ENCODE measurements at regions not wholly inside any gene's neighbourhood (a gene's known extent, or its start where the extent isn't known, plus 50 kb on each side); places are given as distances from the start of the nearest gene placed in this dataset.
"Not testable (repeated sequence)": the region's sequence is repeated elsewhere in the genome, so short reads cannot be mapped to it uniquely, and the experiment has no call there.

DNA sequence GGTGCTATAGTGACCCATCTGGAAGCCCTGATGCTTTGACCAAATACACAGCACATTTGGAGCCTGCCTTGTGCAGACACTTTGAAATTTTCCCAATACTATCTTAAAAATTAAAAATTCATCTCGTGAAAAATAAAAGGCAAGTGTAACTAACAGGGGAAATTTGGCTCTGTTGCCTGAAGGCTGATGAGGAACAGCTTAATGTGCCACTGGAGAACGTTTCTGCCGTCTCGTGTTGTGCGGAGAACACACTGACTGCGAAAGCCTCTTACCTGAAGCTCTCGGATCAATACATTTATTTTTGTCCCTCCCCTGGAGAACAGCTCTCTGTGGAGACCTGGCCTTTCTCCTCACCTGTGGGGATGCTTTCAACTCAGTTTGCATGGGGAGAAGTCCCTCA, 77.2 kb upstream of the CHST15 start:
- Histone ChIP-seq H3K27ac (no peak overlapping the region), H3K4me3 (no peak overlapping the region), H3K27me3 (no peaks in the 10 kb centered on the region), H3K36me3 (no peaks in the 10 kb centered on the region), H3K4me1 (no peaks in the 10 kb centered on the region), H3K9me3 (no peaks in the 10 kb centered on the region), H3K9ac (ENCODE audit: low read depth in 2 of 2, low read length in 2 of 2) (no peak overlapping the region)
- TF ChIP-seq, protein P1, sequence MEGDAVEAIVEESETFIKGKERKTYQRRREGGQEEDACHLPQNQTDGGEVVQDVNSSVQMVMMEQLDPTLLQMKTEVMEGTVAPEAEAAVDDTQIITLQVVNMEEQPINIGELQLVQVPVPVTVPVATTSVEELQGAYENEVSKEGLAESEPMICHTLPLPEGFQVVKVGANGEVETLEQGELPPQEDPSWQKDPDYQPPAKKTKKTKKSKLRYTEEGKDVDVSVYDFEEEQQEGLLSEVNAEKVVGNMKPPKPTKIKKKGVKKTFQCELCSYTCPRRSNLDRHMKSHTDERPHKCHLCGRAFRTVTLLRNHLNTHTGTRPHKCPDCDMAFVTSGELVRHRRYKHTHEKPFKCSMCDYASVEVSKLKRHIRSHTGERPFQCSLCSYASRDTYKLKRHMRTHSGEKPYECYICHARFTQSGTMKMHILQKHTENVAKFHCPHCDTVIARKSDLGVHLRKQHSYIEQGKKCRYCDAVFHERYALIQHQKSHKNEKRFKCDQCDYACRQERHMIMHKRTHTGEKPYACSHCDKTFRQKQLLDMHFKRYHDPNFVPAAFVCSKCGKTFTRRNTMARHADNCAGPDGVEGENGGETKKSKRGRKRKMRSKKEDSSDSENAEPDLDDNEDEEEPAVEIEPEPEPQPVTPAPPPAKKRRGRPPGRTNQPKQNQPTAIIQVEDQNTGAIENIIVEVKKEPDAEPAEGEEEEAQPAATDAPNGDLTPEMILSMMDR (IDR thresholded peaks at IDR 0.05): no peak
- intact Hi-C loops (cut with DNase I): no loop called here
- DNase-seq: peak; percentile 10

DNA sequence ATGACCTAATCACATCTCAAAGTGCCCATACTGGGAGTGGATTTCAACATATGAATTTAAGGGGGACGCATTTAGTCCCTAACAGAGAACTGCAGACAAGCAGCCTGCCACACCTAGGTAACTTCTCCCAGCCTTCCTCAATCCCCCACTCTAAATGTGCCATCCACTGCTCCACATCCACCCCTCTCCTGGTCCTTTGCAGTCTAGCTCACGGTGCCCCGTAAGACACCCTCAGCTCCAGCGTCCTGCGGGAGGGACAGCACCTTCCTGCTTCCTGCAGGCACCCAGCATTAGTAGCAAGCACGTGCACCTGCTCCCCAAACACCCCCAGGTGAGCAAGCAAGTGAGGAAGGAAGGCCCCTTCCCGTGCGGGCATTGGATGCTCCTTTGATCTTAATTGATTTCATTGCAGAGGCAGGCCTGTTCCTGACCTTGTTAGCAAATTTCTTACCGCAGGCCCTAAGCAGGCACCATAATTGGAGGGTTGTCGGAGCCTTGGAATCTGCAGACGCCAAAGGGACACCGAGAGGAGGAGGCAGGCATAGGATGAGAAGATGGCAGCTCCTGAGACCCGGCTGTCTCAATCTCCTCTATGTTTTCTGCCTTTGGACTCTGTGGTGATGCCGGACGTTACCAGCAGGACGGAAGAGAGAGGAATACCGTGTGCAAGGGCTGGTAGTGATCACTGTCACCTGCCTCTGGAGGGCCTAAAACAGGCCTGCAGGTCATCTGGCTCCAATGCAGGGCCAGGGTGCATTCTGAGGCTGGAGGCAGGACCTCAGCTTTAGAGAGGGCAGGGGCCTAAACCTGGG, 75.8 kb upstream of the CHST15 start:
- Histone ChIP-seq H3K4me3 (no peak overlapping the region), H3K36me3 (no peaks in the 10 kb centered on the region), H3K9ac (ENCODE audit: low read depth in 2 of 2, low read length in 2 of 2) (no peak overlapping the region), H3K9me3 (no peaks in the 10 kb centered on the region), H3K27ac (no peak overlapping the region), H3K4me1 (no peaks in the 10 kb centered on the region), H3K27me3 (no peaks in the 10 kb centered on the region)
- intact Hi-C loops (cut with DNase I): no loop called here
- DNase-seq: no peak
- TF ChIP-seq, protein P1 (IDR thresholded peaks at IDR 0.05): no peak

DNA sequence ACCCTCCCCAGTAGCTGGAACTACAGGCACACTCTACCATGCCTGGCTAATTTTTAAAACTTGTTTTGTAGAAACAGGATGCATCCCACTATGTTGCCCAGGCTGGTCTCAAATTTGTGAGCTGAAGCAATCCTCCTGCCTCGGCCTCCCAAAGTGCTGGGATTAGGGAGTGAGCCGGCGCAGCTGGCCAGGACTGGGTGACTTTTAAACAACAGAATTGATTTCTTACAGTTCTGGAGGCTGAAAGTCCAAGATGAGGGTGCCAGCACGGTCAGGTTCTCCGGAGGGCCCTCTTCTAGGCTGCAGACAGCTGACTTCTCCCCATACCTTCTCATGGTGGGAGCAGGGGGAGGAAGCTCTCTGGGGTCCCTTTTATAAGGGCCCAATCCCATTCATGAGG, 75.2 kb upstream of the CHST15 start:
- no peaks in the 10 kb centered on the region for H3K9me3 ChIP-seq
- no peak for DNase-seq
- H3K4me1 ChIP-seq: no peaks in the 10 kb centered on the region
- H3K9ac ChIP-seq (ENCODE audit: low read depth in 2 of 2, low read length in 2 of 2): no peak overlapping the region
- H3K4me3 ChIP-seq: no peak overlapping the region
- no peaks in the 10 kb centered on the region for H3K36me3 ChIP-seq
- no peak overlapping the region for H3K27ac ChIP-seq
- no peaks in the 10 kb centered on the region for H3K27me3 ChIP-seq
- intact Hi-C loops (cut with DNase I): no loop called here
- TF ChIP-seq, protein P1 (IDR thresholded peaks at IDR 0.05): no peak

DNA sequence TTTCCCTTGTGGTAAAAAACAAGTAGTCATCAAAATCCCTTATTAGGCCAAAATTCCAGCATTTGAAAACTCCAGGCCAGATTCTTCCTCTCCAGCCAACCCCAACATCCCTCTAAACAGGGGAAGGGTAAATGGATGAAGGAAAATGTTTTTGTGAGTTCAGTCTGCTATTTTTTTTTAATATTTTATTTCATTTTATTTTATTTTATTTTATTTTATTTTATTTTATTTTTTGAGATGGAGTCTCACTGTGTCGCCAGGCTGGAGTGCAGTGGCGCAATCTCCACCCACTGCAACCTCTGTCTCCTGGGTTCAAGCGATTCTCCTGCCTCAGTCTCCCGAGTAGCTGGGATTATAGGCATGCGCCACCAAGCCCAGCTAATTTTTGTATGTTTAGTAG, 74.5 kb upstream of the CHST15 start:
- H3K9ac ChIP-seq (ENCODE audit: low read depth in 2 of 2, low read length in 2 of 2); H3K27me3 ChIP-seq; intact Hi-C loops (cut with DNase I); H3K4me1 ChIP-seq; DNase-seq; H3K4me3 ChIP-seq; H3K9me3 ChIP-seq; H3K27ac ChIP-seq; H3K36me3 ChIP-seq: not testable (repeated sequence)

DNA sequence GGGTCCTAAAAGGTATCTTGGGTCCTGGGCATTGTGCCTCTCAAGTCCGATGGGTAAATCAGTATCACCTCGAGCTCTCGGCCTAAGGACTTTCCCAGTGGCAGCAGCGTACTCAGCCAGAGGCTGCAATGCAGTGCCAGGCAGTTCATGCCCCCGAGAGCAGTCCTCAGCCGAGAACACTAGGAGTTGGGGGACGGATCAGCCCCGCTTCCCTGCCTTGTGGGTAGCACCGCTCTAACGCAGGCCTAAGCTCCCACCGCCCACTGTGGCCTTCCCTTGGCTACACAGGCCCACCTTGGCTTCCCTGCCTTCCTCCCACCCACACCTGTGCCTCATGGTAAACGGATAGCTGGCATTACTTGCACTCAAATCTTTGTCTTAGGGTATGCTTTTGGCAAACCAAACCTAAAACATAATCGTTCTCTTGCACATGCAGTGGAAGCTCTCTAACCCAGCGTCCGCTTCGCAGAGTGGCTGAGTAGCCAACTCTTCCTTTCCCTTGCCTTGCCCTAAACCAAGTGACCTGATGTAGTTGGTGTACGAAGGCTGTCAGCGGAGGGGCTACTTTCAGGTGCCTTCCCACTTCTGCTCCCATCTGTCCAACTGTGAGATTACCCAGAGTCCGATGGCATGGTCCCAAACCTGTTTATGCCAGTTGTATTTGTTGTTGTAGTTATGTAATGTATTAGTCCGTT, 73.2 kb upstream of the CHST15 start:
- H3K9me3 ChIP-seq: no peaks in the 10 kb centered on the region
- no peak overlapping the region for H3K9ac ChIP-seq (ENCODE audit: low read depth in 2 of 2, low read length in 2 of 2)
- no peaks in the 10 kb centered on the region for H3K36me3 ChIP-seq
- H3K4me1 ChIP-seq: no peaks in the 10 kb centered on the region
- no peak overlapping the region for H3K27ac ChIP-seq
- H3K27me3 ChIP-seq: no peaks in the 10 kb centered on the region
- intact Hi-C loops (cut with DNase I): no loop called here
- no peak for DNase-seq
- TF ChIP-seq, protein P1 (IDR thresholded peaks at IDR 0.05): no peak
- H3K4me3 ChIP-seq: no peak overlapping the region

DNA sequence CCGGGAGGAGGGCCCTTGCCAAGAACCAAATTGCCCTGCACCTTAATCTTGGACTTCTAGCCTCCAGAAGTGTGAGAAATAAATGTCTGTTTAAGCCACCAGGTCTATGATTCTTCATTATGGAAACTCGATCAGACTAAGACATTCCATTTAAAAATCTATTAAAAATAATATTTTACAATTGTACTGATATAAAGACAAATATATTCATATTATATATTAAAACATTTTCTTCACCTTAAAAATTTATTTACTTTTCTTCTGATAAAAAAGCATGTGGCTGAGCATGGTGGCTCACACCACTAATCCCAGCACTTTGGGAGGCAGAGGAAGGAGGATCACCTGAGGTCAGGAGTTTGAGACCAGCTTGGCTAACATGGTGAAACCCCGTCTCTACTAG, 72.4 kb upstream of the CHST15 start:
- TF ChIP-seq, protein P1 (IDR thresholded peaks at IDR 0.05): no peak
- no peak for DNase-seq
- no peak overlapping the region for H3K9ac ChIP-seq (ENCODE audit: low read depth in 2 of 2, low read length in 2 of 2)
- no peak overlapping the region for H3K27ac ChIP-seq
- no peaks in the 10 kb centered on the region for H3K36me3 ChIP-seq
- H3K27me3 ChIP-seq: no peaks in the 10 kb centered on the region
- no peaks in the 10 kb centered on the region for H3K4me1 ChIP-seq
- H3K9me3 ChIP-seq: no peaks in the 10 kb centered on the region
- no peak overlapping the region for H3K4me3 ChIP-seq
- intact Hi-C loops (cut with DNase I): no loop called here

Measured in colonic mucosa (tissue), 4 donors.